ENCODE measurements at regions not wholly inside any gene's neighbourhood (a gene's known extent, or its start where the extent isn't known, plus 50 kb on each side); places are given as distances from the start of the nearest gene placed in this dataset.

DNA sequence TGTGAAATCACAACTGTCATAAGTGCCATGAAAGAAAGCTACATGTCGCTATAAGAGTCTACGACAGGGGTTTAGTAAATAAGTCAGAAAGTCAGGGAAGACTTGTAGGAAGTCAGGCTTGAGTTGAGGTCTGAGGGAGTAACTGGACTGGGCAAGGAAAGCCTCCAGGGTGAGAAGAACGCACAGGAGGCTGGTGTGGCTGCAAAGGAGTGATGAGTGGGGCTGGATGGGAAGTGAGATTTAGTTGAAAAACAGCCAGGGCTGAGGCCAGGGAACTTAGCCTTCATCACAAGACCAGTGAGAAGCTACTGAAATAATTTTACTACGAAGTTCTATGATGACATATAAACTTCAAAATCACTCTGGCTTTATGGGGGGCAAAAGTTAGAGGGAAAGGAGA lies 763.7 kb upstream of the PHF14 start:
- DNase-seq = no peak

DNA sequence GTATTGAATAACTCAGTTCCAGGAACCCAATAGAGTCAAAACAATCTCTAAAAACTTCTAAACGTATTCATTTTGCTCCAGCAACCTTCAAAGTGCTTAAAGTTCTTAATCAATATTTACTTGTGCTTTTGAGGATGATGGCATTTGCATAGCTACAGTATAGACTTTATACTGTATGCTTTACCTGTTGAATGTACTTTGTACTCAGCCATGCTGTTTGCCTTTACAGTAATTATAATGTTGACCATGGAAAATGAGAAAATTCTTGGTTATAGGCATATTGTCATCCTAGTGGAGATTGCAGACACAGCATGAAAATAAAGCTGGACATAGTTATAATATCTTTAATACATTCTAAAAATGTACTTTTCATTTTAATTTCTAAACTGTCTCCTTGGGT lies 762.7 kb upstream of the PHF14 start:
- DNase-seq = no peak

DNA sequence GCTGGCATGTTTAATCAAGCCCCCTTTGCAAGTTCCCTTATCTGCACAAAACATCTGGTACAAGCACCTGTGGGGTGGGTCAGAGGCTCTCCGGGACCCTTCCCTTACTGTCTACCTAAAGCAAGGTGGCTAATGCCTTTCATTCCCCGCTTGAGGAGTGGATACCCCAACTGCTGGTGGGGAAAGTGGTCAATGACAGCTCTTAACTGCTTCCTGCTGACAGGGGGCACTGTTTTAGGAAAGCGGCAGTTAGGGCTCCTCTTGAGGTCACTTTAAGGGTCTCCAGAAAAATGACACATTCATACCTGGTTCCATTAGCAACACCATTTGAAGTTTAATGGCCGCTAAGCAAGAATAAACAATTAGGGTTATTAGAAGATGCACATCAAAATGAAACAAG lies 761.8 kb upstream of the PHF14 start:
- no peak for DNase-seq

GRCh38 chr7:10212649-10213048 lies 761.0 kb upstream of the PHF14 start:
- DNase-seq = no peak

DNA sequence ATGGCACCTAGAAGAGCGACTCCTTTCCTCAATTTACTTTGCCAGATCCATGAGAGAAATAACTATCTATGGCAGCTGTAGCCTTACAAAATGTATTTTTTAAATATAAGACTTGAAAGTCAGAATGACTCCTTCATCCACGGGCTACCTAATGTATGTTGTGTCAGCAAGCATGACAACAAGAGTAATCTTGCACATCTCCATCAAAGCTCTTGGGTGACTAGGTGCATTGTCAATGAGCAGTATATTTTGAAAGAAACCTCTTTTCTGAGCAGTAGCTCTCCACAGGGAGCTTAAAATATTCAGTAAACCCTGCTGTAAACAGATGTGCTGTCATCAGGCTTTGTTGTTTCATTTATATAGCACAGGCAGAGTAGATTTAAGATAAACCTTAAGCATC lies 757.2 kb upstream of the PHF14 start:
- no peak for DNase-seq

DNA sequence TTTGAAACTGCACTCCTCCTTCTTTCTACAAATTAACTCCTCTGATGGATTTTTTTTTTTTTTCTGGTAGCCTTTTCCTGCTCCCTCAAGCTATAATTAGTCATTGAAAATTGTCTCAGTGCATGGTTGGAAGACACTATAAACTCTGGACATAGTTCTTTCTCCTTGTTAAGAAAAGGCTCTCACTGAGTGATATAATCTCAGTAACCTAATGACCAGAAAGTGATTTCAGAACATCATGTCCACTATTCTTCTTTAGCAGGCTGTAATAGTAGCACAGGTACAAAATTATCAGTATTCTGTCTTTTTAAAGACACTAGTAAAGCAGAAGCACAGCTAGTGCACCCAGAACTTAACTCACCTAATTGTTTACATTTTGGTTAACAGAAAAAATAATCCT lies 752.6 kb upstream of the PHF14 start:
- DNase-seq = no peak

DNA sequence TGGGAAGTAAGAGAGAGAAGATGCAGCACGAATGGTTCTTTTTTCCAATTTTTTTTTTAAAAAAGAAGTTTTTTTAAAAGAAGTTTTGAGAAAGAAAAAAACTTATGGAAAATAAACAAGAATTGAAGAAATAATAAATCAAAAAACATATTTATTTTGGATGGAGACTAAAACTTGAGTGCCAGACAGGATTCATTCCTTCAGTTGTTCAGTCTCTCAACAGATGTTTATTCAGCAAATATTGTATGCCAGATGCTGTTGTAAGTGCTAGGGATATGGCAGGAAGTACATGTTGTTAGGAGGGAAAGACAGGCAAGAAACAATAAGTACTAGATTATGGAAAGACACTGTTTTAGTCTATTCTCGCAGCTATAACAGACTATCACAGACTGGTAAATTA lies 750.7 kb upstream of the PHF14 start:
- no peak for DNase-seq

- no peak for DNase-seq
These were observed 748.4 kb upstream of the PHF14 start for GRCh38 chr7:10225275-10225674.

DNA sequence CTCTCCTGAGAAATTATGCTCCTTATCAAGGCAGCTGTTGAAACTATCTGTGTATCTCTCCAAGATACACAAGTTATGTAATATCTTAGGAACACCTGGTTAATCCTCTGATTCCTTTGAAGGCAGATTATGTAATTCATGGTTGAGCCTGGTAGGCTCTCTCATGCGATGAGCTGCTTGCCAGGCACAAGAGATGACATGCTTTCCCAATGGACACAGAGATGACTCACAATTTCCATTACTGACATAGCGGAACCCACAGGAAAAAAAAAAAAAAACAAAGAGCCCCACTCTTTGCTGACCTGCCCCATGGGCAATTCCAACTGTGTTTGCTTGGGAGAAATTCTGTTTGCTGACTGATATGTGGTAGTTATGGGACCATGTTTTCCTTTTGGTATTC lies 736.4 kb upstream of the PHF14 start:
- DNase-seq = no peak

DNA sequence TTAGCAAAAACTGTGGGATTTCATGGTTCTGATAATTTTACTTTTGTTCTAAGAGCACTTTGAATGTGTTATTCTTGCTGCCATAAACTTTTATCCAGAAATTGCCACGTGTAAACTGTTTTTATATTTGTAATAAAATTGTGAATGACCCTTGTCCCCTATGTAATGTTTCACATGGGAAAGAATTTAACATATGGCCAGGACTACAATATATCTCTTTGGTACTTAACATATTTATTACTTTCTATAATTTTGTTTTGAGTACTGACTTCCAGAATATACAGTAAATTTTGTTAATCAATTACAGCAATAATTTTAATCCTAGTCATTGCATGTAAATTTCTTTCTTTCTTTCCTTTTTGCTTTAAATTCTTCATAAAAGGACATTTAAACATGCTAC lies 735.0 kb upstream of the PHF14 start:
- DNase-seq = no peak

GRCh38 chr7:10239695-10240345 lies 733.9 kb upstream of the PHF14 start:
- DNase-seq = no peak

GRCh38 chr7:10245406-10245805 lies 728.3 kb upstream of the PHF14 start:
- no peak for DNase-seq

DNA sequence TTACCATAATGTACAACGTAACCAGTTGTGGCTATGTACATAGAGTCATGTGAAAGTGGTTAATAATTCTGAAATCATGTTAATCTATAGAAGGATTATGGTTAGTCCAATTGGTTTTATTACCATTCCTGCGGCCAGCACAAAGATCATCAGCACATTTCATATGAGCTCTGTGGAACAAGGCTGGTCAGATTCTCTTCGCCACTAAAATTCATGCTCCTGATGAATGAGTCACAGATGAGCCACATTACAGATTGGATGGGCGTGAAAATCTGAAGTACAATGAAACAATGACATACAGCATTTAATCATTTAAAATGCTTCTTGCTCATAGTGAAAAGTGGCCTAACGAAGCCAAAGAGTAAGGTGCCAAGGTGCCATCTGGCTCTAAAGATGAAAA lies 716.2 kb upstream of the PHF14 start:
- no peak for DNase-seq

GRCh38 chr7:10266976-10267375 lies 706.7 kb upstream of the PHF14 start:
- DNase-seq = no peak

- DNase-seq = no peak
These were observed 705.6 kb upstream of the PHF14 start for GRCh38 chr7:10268034-10268433.

DNA sequence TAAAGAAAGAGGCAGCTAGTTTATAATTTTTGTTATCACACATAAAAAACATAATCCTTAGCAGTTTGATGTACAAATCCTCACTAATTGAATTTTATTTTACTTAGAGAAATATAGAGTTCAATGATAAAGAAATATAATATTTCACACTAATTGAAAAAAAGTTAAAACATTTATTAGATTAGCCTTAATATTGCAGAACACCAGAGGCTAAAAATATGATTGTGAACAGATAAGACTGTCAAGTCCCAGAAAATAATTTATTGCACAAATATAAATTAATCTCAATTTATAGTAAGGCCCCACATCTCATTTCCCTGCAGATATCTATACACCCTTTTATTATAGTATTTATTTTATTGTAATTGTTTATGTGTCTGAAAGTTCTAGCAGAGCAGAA lies 690.8 kb upstream of the PHF14 start:
- no peak for DNase-seq

DNA sequence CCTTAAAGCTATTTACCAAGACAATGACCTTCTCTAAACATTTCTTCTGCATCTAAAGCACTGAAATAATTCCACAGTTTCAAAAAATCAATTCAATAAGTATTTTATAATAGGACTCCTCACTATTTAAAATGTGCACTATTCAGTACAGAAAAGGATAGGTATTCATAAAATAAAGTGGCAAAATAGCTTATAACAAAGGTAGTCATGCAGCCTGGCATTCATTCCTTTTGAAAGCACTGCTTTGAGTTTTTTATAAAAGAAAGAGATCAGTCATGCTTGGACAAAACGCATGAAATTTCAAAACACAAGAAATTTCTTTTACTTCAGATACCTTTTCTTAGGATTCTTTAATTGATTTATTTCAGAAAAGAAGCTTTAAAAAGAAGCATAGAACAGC lies 689.7 kb upstream of the PHF14 start:
- DNase-seq = no peak

- DNase-seq = no peak
These were observed 674.3 kb upstream of the PHF14 start for GRCh38 chr7:10299384-10299783.

DNA sequence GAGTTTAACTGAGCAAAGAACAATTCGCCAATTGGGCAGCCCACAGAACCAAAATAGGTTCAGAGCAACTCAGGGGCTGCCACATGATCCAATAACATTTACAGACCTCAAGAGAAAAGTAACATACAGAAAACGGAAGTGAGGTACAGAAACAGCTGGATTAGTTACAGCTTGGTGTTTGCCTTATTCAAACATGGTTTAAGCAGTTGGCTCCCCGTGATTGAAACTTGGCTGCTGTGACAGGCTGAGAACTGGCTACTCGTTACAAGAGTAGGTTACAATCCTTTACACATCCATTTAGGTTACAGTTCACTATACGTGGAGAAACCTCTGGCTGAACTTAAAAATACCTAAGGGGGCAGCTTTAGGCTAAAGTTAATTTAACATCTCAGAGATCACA lies 673.1 kb upstream of the PHF14 start:
- DNase-seq = no peak

- DNase-seq = no peak
These were observed 665.4 kb upstream of the PHF14 start for GRCh38 chr7:10308276-10308675.

DNA sequence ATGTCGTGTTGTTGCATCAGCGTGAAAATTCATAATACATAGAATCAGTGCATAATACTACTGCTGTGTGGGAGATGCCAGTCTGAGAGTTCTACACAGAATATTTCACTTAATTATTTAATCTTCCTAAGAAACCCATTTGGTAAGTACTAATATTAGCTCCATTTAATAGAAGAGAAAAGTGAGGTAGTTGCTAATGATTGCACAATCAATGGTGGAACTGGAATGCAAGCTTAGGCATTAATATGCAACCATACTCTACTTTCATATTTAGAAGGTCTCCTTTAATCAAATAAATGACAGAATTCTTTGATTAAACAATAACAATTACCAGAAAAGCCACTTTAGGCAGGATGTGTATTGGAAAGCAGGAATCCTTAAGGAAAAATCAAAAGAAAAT lies 660.7 kb upstream of the PHF14 start:
- DNase-seq = no peak

DNA sequence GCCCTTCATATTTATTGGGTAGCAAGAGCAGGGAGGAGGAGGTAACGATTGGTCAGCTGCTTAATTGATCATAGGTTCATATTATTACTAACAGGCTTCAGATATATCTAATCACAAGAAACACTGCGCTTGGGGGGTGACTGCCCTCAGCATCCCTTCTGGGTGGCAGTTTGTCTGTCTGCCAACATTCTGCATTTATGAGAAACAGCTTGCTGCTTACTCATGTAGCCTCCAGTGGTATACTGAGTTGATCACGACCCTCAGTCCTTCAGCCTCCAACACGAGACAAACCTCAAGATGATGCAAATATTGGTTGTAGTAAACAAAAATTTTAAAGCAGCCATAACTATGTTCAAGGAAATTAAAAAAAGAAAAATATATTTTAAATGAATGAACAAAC lies 657.8 kb upstream of the PHF14 start:
- no peak for DNase-seq

- DNase-seq = no peak
These were observed 657.2 kb upstream of the PHF14 start for GRCh38 chr7:10316488-10316887.

- no peak for DNase-seq
These were observed 648.3 kb upstream of the PHF14 start for GRCh38 chr7:10325395-10325794.

GRCh38 chr7:10343108-10343507 lies 630.6 kb upstream of the PHF14 start:
- no peak for DNase-seq

GRCh38 chr7:10346032-10346431 lies 627.6 kb upstream of the PHF14 start:
- DNase-seq = no peak
